Spleen (tissue), 7 donors: ENCODE measurements at regions not wholly inside any gene's neighbourhood (a gene's known extent, or its start where the extent isn't known, plus 50 kb on each side); places are given as distances from the start of the nearest gene placed in this dataset.

Source experiments
- POLR2A ChIP-seq, 3 donors: fragments of 450-650 bp; IDR thresholded peaks; one replicate each; pipeline ENCODE4 v1.5.1; 2017; ENCODE audit warnings: antibody characterized with exemption in 3 of 3, mild to moderate bottlenecking in 1 of 3
- POLR2AphosphoS5 ChIP-seq, 3 donors: sonication (generic); formaldehyde crosslinking; IDR thresholded peaks; one replicate each; pipeline ENCODE4 v1.5.1; 2017; ENCODE audit warnings: antibody characterized with exemption in 3 of 3
- TF ChIP-seq, protein P1 (sequence below), 11 experiments: fragments of 200-600 bp in 7 of 11; fragments of 450-650 bp in 4 of 11; sonication (generic) in 4 of 11; IDR thresholded peaks in 8 of 11; conservative IDR thresholded peaks in 3 of 11; 1 replicate in 7 of 11; 2 replicates in 4 of 11; pipeline versions ENCODE4 v1.4.0 to v1.8.0; 2016 to 2021; ENCODE audit warnings: antibody characterized with exemption in 11 of 11, inconsistent platforms in 4 of 11, mild to moderate bottlenecking in 1 of 11
- donor health status: DM: no; HTN: no; CAD: no; lungs with moderate emphysema.
- donor health status: DM: no; HTN: no; CAD: no.
- donor health status: DM: no; HTN: no; CAD: no.

DNA sequence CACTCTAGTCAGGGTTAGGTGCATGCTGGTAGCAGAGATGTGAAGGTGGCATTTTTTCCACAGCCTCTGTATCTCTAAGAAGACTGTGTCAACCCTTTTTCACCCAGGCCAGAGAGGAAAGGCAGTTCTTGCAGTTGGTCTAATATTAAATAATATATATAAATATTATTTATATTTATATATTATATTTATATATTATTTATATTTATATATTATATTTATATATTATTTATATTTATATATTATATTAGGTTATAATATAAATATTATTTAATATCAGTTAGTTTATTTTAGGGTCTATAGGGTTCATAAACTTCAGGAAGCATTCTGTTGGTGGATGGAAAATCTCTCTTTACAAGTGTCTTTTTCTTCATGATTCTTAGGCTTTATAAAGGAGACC lies 218.6 kb upstream of the DMRTA1 start:
- no peak for TF ChIP-seq POLR2A (IDR thresholded peaks at IDR 0.05)
- TF ChIP-seq, protein P1, sequence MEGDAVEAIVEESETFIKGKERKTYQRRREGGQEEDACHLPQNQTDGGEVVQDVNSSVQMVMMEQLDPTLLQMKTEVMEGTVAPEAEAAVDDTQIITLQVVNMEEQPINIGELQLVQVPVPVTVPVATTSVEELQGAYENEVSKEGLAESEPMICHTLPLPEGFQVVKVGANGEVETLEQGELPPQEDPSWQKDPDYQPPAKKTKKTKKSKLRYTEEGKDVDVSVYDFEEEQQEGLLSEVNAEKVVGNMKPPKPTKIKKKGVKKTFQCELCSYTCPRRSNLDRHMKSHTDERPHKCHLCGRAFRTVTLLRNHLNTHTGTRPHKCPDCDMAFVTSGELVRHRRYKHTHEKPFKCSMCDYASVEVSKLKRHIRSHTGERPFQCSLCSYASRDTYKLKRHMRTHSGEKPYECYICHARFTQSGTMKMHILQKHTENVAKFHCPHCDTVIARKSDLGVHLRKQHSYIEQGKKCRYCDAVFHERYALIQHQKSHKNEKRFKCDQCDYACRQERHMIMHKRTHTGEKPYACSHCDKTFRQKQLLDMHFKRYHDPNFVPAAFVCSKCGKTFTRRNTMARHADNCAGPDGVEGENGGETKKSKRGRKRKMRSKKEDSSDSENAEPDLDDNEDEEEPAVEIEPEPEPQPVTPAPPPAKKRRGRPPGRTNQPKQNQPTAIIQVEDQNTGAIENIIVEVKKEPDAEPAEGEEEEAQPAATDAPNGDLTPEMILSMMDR (IDR thresholded peaks at IDR 0.05 in 8 of 11, conservative IDR thresholded peaks at IDR 0.05 in 3 of 11), result no peak
- TF ChIP-seq POLR2AphosphoS5 (IDR thresholded peaks at IDR 0.05), result no peak
